Mucosa of rectum (tissue), 2 donors: ENCODE measurements at regions not wholly inside any gene's neighbourhood (a gene's known extent, or its start where the extent isn't known, plus 50 kb on each side); places are given as distances from the start of the nearest gene placed in this dataset.
"Not testable (repeated sequence)": the region's sequence is repeated elsewhere in the genome, so short reads cannot be mapped to it uniquely, and the experiment has no call there.

ENCODE experiments used
- H3K27ac ChIP-seq, 2 donors: one replicate each; pipeline ENCODE4 v1.7.0; 2013; ENCODE audit warnings: inconsistent platforms in 2 of 2, low read depth in 2 of 2, low read length in 2 of 2
- H3K27me3 ChIP-seq, 2 donors: one replicate each; pipeline ENCODE4 v1.7.0; 2013; ENCODE audit warnings: low read length in 2 of 2; ENCODE audit not compliant: control insufficient read depth in 2 of 2, insufficient read depth in 2 of 2
- H3K36me3 ChIP-seq, 2 donors: one replicate each; pipeline ENCODE4 v1.7.0; 2013; ENCODE audit warnings: low read length in 2 of 2; ENCODE audit not compliant: control insufficient read depth in 2 of 2, insufficient read depth in 2 of 2
- H3K4me1 ChIP-seq, 2 donors: one replicate each; pipeline ENCODE4 v1.7.0; 2013; ENCODE audit warnings: low read length in 2 of 2, mild to moderate bottlenecking in 1 of 2; ENCODE audit not compliant: control insufficient read depth in 2 of 2, insufficient read depth in 2 of 2
- H3K4me3 ChIP-seq, 2 donors: one replicate each; pipeline ENCODE4 v1.7.0; 2013; ENCODE audit warnings: low read length in 2 of 2
- H3K9ac ChIP-seq, 2 donors: one replicate each; pipeline ENCODE4 v1.7.0; 2013; ENCODE audit warnings: low read length in 2 of 2, low read depth in 1 of 2, mild to moderate bottlenecking in 1 of 2
- H3K9me3 ChIP-seq, 2 donors: one replicate each; pipeline ENCODE4 v1.7.0; 2013; ENCODE audit warnings: low read length in 2 of 2; ENCODE audit not compliant: control insufficient read depth in 2 of 2
- donor health status: healthy.
- donor health status: Normal muscosa, but diverticular disease.

- Histone ChIP-seq H3K9me3 (no peaks in the 10 kb centered on the region), H3K9ac (no peak overlapping the region), H3K4me1 (no peaks in the 10 kb centered on the region), H3K27me3 (no peaks in the 10 kb centered on the region), H3K4me3 (no peak overlapping the region), H3K36me3 (no peaks in the 10 kb centered on the region), H3K27ac (no peak overlapping the region)
Measured at GRCh38 chr18:70827632-70828031, 538.8 kb downstream of the SOCS6 start.

GRCh38 chr18:70826571-70826970 is 537.7 kb downstream of the SOCS6 start:
- Histone ChIP-seq H3K36me3 (no peaks in the 10 kb centered on the region), H3K9me3 (no peaks in the 10 kb centered on the region), H3K27me3 (no peaks in the 10 kb centered on the region), H3K4me3 (no peak overlapping the region), H3K4me1 (no peaks in the 10 kb centered on the region), H3K9ac (no peak overlapping the region), H3K27ac (no peak overlapping the region)

GRCh38 chr18:70822691-70823090 is 533.8 kb downstream of the SOCS6 start:
- no peak overlapping the region for H3K4me3 ChIP-seq
- no peak overlapping the region for H3K9ac ChIP-seq
- no peaks in the 10 kb centered on the region for H3K27me3 ChIP-seq
- H3K4me1 ChIP-seq: no peaks in the 10 kb centered on the region
- no peaks in the 10 kb centered on the region for H3K36me3 ChIP-seq
- no peaks in the 10 kb centered on the region for H3K9me3 ChIP-seq
- no peak overlapping the region for H3K27ac ChIP-seq

GRCh38 chr18:70822117-70822516 is 533.3 kb downstream of the SOCS6 start:
- Histone ChIP-seq H3K36me3 (no peaks in the 10 kb centered on the region), H3K27ac (no peak overlapping the region), H3K9ac (no peak overlapping the region), H3K9me3 (no peaks in the 10 kb centered on the region), H3K4me1 (no peaks in the 10 kb centered on the region), H3K27me3 (no peaks in the 10 kb centered on the region), H3K4me3 (no peak overlapping the region)

- Histone ChIP-seq H3K9ac (no peak overlapping the region), H3K9me3 (no peaks in the 10 kb centered on the region), H3K4me1 (no peaks in the 10 kb centered on the region), H3K27ac (no peak overlapping the region), H3K36me3 (no peaks in the 10 kb centered on the region), H3K4me3 (no peak overlapping the region), H3K27me3 (no peaks in the 10 kb centered on the region)
Measured at GRCh38 chr18:70808481-70809056, 519.7 kb downstream of the SOCS6 start.

- H3K9ac ChIP-seq: no peak overlapping the region
- H3K4me3 ChIP-seq: no peak overlapping the region
Measured at GRCh38 chr18:70781860-70782453, 493.1 kb downstream of the SOCS6 start.

GRCh38 chr18:70766254-70766653 is 477.4 kb downstream of the SOCS6 start:
- H3K4me1 ChIP-seq, H3K9me3 ChIP-seq, H3K27ac ChIP-seq, H3K4me3 ChIP-seq, H3K27me3 ChIP-seq, H3K9ac ChIP-seq, H3K36me3 ChIP-seq: not testable (repeated sequence)

More at GRCh38 chr18:70781860-70782453, 493.1 kb downstream of the SOCS6 start:
- Histone ChIP-seq H3K27ac (no peak overlapping the region), H3K4me1 (no peaks in the 10 kb centered on the region), H3K27me3 (no peaks in the 10 kb centered on the region), H3K36me3 (no peaks in the 10 kb centered on the region), H3K9me3 (no peaks in the 10 kb centered on the region)

GRCh38 chr18:70762812-70763211 is 474.0 kb downstream of the SOCS6 start:
- no peak overlapping the region for H3K4me3 ChIP-seq
- H3K27ac ChIP-seq: no peak overlapping the region
- H3K27me3 ChIP-seq: no peaks in the 10 kb centered on the region
- no peaks in the 10 kb centered on the region for H3K36me3 ChIP-seq
- H3K4me1 ChIP-seq: no peaks in the 10 kb centered on the region
- H3K9me3 ChIP-seq: no peaks in the 10 kb centered on the region
- no peak overlapping the region for H3K9ac ChIP-seq

GRCh38 chr18:70758780-70759179 is 469.9 kb downstream of the SOCS6 start:
- H3K27me3 ChIP-seq: no peaks in the 10 kb centered on the region
- no peaks in the 10 kb centered on the region for H3K9me3 ChIP-seq
- H3K27ac ChIP-seq: no peak overlapping the region
- no peak overlapping the region for H3K4me3 ChIP-seq
- H3K4me1 ChIP-seq: no peaks in the 10 kb centered on the region
- no peaks in the 10 kb centered on the region for H3K36me3 ChIP-seq
- H3K9ac ChIP-seq: no peak overlapping the region

GRCh38 chr18:70754486-70754885 is 465.6 kb downstream of the SOCS6 start:
- H3K36me3 ChIP-seq: no peaks in the 10 kb centered on the region
- H3K9me3 ChIP-seq: no peaks in the 10 kb centered on the region
- H3K4me1 ChIP-seq: no peaks in the 10 kb centered on the region
- H3K9ac ChIP-seq: no peak overlapping the region
- no peak overlapping the region for H3K27ac ChIP-seq
- H3K4me3 ChIP-seq: no peak overlapping the region
- no peaks in the 10 kb centered on the region for H3K27me3 ChIP-seq
